ENCODE measurements at regions not wholly inside any gene's neighbourhood (a gene's known extent, or its start where the extent isn't known, plus 50 kb on each side); places are given as distances from the start of the nearest gene placed in this dataset.
"Not testable (repeated sequence)": the region's sequence is repeated elsewhere in the genome, so short reads cannot be mapped to it uniquely, and the experiment has no call there.

GRCh38 chr5:168092209-168093185 lies 198.9 kb upstream of the WWC1 start:
- H3K4me1 Mint-ChIP-seq: no peaks in the 10 kb centered on the region
- POLR2A ChIA-PET: no interaction called here
- CTCF ChIA-PET: no interaction called here
- no peaks in the 10 kb centered on the region for H3K36me3 Mint-ChIP-seq (ENCODE audit: low read depth)
- H3K27me3 Mint-ChIP-seq: peaks cover 2% of the 10 kb centered on the region
- DNase-seq (no peak), ATAC-seq (no peak)
- intact Hi-C loops (cut with DNase I, micrococcal nuclease): no loop called here
- H3K27ac Mint-ChIP-seq: no peak overlapping the region
- no peaks in the 10 kb centered on the region for H3K9me3 Mint-ChIP-seq (ENCODE audit: low read depth)
- no peak overlapping the region for H3K4me3 Mint-ChIP-seq

GRCh38 chr5:168093200-168093910 lies 198.1 kb upstream of the WWC1 start:
- DNase-seq (no peak), ATAC-seq (no peak)
- ChIA-PET CTCF (no interaction called here), POLR2A (no interaction called here)
- intact Hi-C loops (cut with DNase I, micrococcal nuclease): no loop called here
- Mint-ChIP-seq H3K27me3 (peaks cover 2% of the 10 kb centered on the region), H3K4me1 (no peaks in the 10 kb centered on the region), H3K36me3 (ENCODE audit: low read depth) (no peaks in the 10 kb centered on the region), H3K27ac (no peak overlapping the region), H3K4me3 (no peak overlapping the region), H3K9me3 (ENCODE audit: low read depth) (no peaks in the 10 kb centered on the region)

GRCh38 chr5:168096525-168096924 lies 194.9 kb upstream of the WWC1 start:
- Mint-ChIP-seq H3K4me3 (no peak overlapping the region), H3K27ac (no peak overlapping the region), H3K9me3 (ENCODE audit: low read depth) (no peaks in the 10 kb centered on the region), H3K36me3 (ENCODE audit: low read depth) (no peaks in the 10 kb centered on the region), H3K27me3 (peaks cover 4% of the 10 kb centered on the region), H3K4me1 (no peaks in the 10 kb centered on the region)
- ChIA-PET CTCF (no interaction called here), POLR2A (no interaction called here)
- intact Hi-C loops (cut with DNase I, micrococcal nuclease): no loop called here
- DNase-seq (no peak), ATAC-seq (no peak)

- ChIA-PET POLR2A (no interaction called here), CTCF (no interaction called here)
- Mint-ChIP-seq H3K27me3 (peaks cover 5% of the 10 kb centered on the region), H3K9me3 (ENCODE audit: low read depth) (no peaks in the 10 kb centered on the region), H3K4me3 (no peak overlapping the region), H3K27ac (no peak overlapping the region), H3K36me3 (ENCODE audit: low read depth) (no peaks in the 10 kb centered on the region), H3K4me1 (no peaks in the 10 kb centered on the region)
- ATAC-seq: no peak
- intact Hi-C loops (cut with DNase I, micrococcal nuclease): no loop called here
- DNase-seq: no peak
These were observed 193.4 kb upstream of the WWC1 start for GRCh38 chr5:168097876-168098653.

- H3K9me3 Mint-ChIP-seq (ENCODE audit: low read depth): no peaks in the 10 kb centered on the region
- intact Hi-C loops (cut with DNase I, micrococcal nuclease): no loop called here
- no peak overlapping the region for H3K4me3 Mint-ChIP-seq
- H3K36me3 Mint-ChIP-seq (ENCODE audit: low read depth): no peaks in the 10 kb centered on the region
- no peak for DNase-seq
- ATAC-seq: no peak
- H3K27ac Mint-ChIP-seq: no peak overlapping the region
- ChIA-PET POLR2A (no interaction called here), CTCF (no interaction called here)
- H3K4me1 Mint-ChIP-seq: no peaks in the 10 kb centered on the region
- peaks cover 3% of the 10 kb centered on the region for H3K27me3 Mint-ChIP-seq
These were observed 190.1 kb upstream of the WWC1 start for GRCh38 chr5:168101352-168101751.

GRCh38 chr5:168103018-168103417 lies 188.4 kb upstream of the WWC1 start:
- H3K4me1 Mint-ChIP-seq; H3K4me3 Mint-ChIP-seq; ATAC-seq; intact Hi-C loops (cut with DNase I, micrococcal nuclease); H3K9me3 Mint-ChIP-seq (ENCODE audit: low read depth); H3K27ac Mint-ChIP-seq; H3K36me3 Mint-ChIP-seq (ENCODE audit: low read depth); POLR2A ChIA-PET; H3K27me3 Mint-ChIP-seq; DNase-seq: not testable (repeated sequence)
- CTCF ChIA-PET: interaction anchor here (0.6 kb wide), 1 partner anchor 71 kb away, joined by 3 read pairs; no protein-coding TSS in a partner anchor

GRCh38 chr5:168104350-168104749 lies 187.1 kb upstream of the WWC1 start:
- Mint-ChIP-seq H3K9me3 (ENCODE audit: low read depth) (no peaks in the 10 kb centered on the region), H3K4me1 (no peaks in the 10 kb centered on the region), H3K36me3 (ENCODE audit: low read depth) (no peaks in the 10 kb centered on the region), H3K4me3 (no peak overlapping the region), H3K27ac (no peak overlapping the region), H3K27me3 (peaks cover 2% of the 10 kb centered on the region)
- intact Hi-C loops (cut with DNase I, micrococcal nuclease): no loop called here
- ATAC-seq (no peak), DNase-seq (no peak)
- POLR2A ChIA-PET: no interaction called here
- CTCF ChIA-PET: no interaction called here

GRCh38 chr5:168104811-168105481 lies 186.5 kb upstream of the WWC1 start:
- CTCF ChIA-PET: interaction anchor here (0.6 kb wide), 1 partner anchor 58 kb away, joined by 3 read pairs; no protein-coding TSS in a partner anchor
- intact Hi-C loops (cut with DNase I, micrococcal nuclease): no loop called here
- ATAC-seq (no peak), DNase-seq (no peak)
- no peak overlapping the region for H3K4me3 Mint-ChIP-seq
- H3K27me3 Mint-ChIP-seq: peaks cover 2% of the 10 kb centered on the region
- no peaks in the 10 kb centered on the region for H3K36me3 Mint-ChIP-seq (ENCODE audit: low read depth)
- H3K27ac Mint-ChIP-seq: no peak overlapping the region
- no peaks in the 10 kb centered on the region for H3K4me1 Mint-ChIP-seq
- H3K9me3 Mint-ChIP-seq (ENCODE audit: low read depth): no peaks in the 10 kb centered on the region
- POLR2A ChIA-PET: no interaction called here

GRCh38 chr5:168106008-168106761 lies 185.3 kb upstream of the WWC1 start:
- no peak overlapping the region for H3K27ac Mint-ChIP-seq
- CTCF ChIA-PET: no interaction called here

GRCh38 chr5:168109441-168109840 lies 182.0 kb upstream of the WWC1 start:
- DNase-seq (no peak), ATAC-seq (no peak)
- H3K4me3 Mint-ChIP-seq: no peak overlapping the region
- no peaks in the 10 kb centered on the region for H3K4me1 Mint-ChIP-seq
- POLR2A ChIA-PET: no interaction called here
- H3K9me3 Mint-ChIP-seq (ENCODE audit: low read depth): no peaks in the 10 kb centered on the region
- H3K27ac Mint-ChIP-seq: no peak overlapping the region
- CTCF ChIA-PET: no interaction called here
- peaks cover 10% of the 10 kb centered on the region for H3K27me3 Mint-ChIP-seq
- intact Hi-C loops (cut with DNase I, micrococcal nuclease): no loop called here
- H3K36me3 Mint-ChIP-seq (ENCODE audit: low read depth): no peaks in the 10 kb centered on the region

More at GRCh38 chr5:168106008-168106761, 185.3 kb upstream of the WWC1 start:
- Mint-ChIP-seq H3K4me3 (no peak overlapping the region), H3K27me3 (peaks cover 2% of the 10 kb centered on the region), H3K4me1 (no peaks in the 10 kb centered on the region), H3K36me3 (ENCODE audit: low read depth) (no peaks in the 10 kb centered on the region), H3K9me3 (ENCODE audit: low read depth) (no peaks in the 10 kb centered on the region)
- POLR2A ChIA-PET: no interaction called here
- intact Hi-C loops (cut with DNase I, micrococcal nuclease): no loop called here
- DNase-seq: no peak
- no peak for ATAC-seq

GRCh38 chr5:168110384-168110783 lies 181.1 kb upstream of the WWC1 start:
- POLR2A ChIA-PET: no interaction called here
- Mint-ChIP-seq H3K9me3 (ENCODE audit: low read depth) (no peaks in the 10 kb centered on the region), H3K36me3 (ENCODE audit: low read depth) (no peaks in the 10 kb centered on the region), H3K4me3 (no peak overlapping the region), H3K27ac (no peak overlapping the region), H3K4me1 (no peaks in the 10 kb centered on the region), H3K27me3 (peaks cover 10% of the 10 kb centered on the region)
- CTCF ChIA-PET: interaction anchor here (1.3 kb wide), 1 partner anchor 109 kb away, joined by 6 read pairs; no protein-coding TSS in a partner anchor
- intact Hi-C loops (cut with DNase I, micrococcal nuclease): no loop called here
- ATAC-seq (no peak), DNase-seq (no peak)
